ENCODE measurements at regions not wholly inside any gene's neighbourhood (a gene's known extent, or its start where the extent isn't known, plus 50 kb on each side); places are given as distances from the start of the nearest gene placed in this dataset.

- H3K27me3 ChIP-seq (ENCODE audit: control insufficient read depth, extremely low read depth, insufficient read depth, low read length), result no peaks in the 10 kb centered on the region
- dilution Hi-C loops (cut with MboI; ENCODE audit: extremely low pct_ligation_motif_present, low sequenced_read_pairs), result no loop called here
- FAIRE-seq, result no peak
These were observed 262.6 kb upstream of the NAALADL2 start for GRCh38 chr3:174596447-174596982.

DNA sequence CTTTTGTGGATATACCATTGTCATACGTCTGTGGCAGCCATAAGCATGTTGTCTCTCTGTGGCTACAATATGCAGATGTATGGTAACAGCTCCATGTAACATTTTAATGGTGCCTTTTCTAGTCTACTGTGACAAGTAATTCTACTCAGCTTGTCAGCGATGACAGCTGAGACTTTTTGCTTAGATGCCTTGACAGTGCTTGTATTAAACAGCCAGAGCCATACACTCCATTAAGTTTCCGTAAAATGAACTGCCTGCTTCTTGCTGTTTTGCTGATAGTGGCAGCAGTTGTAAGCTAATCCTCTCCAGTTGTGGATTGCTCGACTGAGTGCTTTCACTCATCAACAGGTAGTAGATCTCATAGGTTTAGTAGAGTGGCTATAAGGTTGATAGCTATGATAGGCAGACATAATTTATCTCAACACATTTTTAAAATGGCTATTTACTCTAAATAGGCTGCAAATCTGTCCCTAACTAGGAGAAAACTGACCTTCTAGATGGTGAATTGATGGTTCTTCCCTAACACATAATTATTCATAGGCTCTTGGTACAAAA lies 260.2 kb upstream of the NAALADL2 start:
- H2AFZ ChIP-seq (ENCODE audit: control insufficient read depth, low read length), result no peak overlapping the region
- no peaks in the 10 kb centered on the region for H4K20me1 ChIP-seq (ENCODE audit: control insufficient read depth, extremely low read depth, insufficient read depth, low read length)
- dilution Hi-C loops (cut with MboI; ENCODE audit: extremely low pct_ligation_motif_present, low sequenced_read_pairs), result no loop called here
- DNase-seq (ENCODE audit: low read depth, low spot score), result no peak
- H3K27ac ChIP-seq (ENCODE audit: control insufficient read depth, insufficient read depth, low read length), result no peak overlapping the region
- no peaks in the 10 kb centered on the region for H3K9me3 ChIP-seq (ENCODE audit: control insufficient read depth, low read depth, low read length)
- H3K9ac ChIP-seq (ENCODE audit: control insufficient read depth, extremely low read depth, insufficient read depth, low read length), result no peak overlapping the region
- no peaks in the 10 kb centered on the region for H3K79me2 ChIP-seq (ENCODE audit: control insufficient read depth, insufficient read depth, low read length)
- H3K9me1 ChIP-seq (ENCODE audit: control insufficient read depth, extremely low read depth, insufficient read depth, low read length), result no peaks in the 10 kb centered on the region
- no peak overlapping the region for H3K4me3 ChIP-seq (ENCODE audit: control insufficient read depth in 2 of 3, extremely low read depth in 1 of 3, insufficient read depth in 2 of 3, low read depth in 1 of 3, low read length in 3 of 3)
- FAIRE-seq, result no peak
- no peaks in the 10 kb centered on the region for H3K27me3 ChIP-seq (ENCODE audit: control insufficient read depth, extremely low read depth, insufficient read depth, low read length)
- TF ChIP-seq, protein P1, sequence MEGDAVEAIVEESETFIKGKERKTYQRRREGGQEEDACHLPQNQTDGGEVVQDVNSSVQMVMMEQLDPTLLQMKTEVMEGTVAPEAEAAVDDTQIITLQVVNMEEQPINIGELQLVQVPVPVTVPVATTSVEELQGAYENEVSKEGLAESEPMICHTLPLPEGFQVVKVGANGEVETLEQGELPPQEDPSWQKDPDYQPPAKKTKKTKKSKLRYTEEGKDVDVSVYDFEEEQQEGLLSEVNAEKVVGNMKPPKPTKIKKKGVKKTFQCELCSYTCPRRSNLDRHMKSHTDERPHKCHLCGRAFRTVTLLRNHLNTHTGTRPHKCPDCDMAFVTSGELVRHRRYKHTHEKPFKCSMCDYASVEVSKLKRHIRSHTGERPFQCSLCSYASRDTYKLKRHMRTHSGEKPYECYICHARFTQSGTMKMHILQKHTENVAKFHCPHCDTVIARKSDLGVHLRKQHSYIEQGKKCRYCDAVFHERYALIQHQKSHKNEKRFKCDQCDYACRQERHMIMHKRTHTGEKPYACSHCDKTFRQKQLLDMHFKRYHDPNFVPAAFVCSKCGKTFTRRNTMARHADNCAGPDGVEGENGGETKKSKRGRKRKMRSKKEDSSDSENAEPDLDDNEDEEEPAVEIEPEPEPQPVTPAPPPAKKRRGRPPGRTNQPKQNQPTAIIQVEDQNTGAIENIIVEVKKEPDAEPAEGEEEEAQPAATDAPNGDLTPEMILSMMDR (optimal IDR thresholded peaks at IDR 0.05 in 1 of 3, IDR thresholded peaks at IDR 0.05 in 1 of 3, conservative IDR thresholded peaks at IDR 0.05 in 1 of 3; ENCODE audit: extremely low read depth in 1 of 3, insufficient read depth in 2 of 3, low read length in 3 of 3), result no peak
- TF ChIP-seq EZH2 (IDR thresholded peaks at IDR 0.05; ENCODE audit: low read length), result no peak
- H3K4me2 ChIP-seq (ENCODE audit: control insufficient read depth, extremely low read depth, insufficient read depth, low read depth, low read length), result no peak overlapping the region
- no peaks in the 10 kb centered on the region for H3K36me3 ChIP-seq (ENCODE audit: control insufficient read depth in 2 of 2, extremely low read depth in 1 of 2, insufficient read depth in 2 of 2, low read length in 2 of 2)
- no peaks in the 10 kb centered on the region for H3K4me1 ChIP-seq (ENCODE audit: control insufficient read depth, extremely low read depth, insufficient read depth, low read length)

More at GRCh38 chr3:174596447-174596982, 262.6 kb upstream of the NAALADL2 start:
- H3K27ac ChIP-seq (ENCODE audit: control insufficient read depth, insufficient read depth, low read length), result no peak overlapping the region
- no peaks in the 10 kb centered on the region for H3K36me3 ChIP-seq (ENCODE audit: control insufficient read depth in 2 of 2, extremely low read depth in 1 of 2, insufficient read depth in 2 of 2, low read length in 2 of 2)
- no peak overlapping the region for H3K4me3 ChIP-seq (ENCODE audit: control insufficient read depth in 2 of 3, extremely low read depth in 1 of 3, insufficient read depth in 2 of 3, low read depth in 1 of 3, low read length in 3 of 3)
- no peak for TF ChIP-seq EZH2 (IDR thresholded peaks at IDR 0.05; ENCODE audit: low read length)
- TF ChIP-seq, protein P1 (optimal IDR thresholded peaks at IDR 0.05 in 1 of 3, IDR thresholded peaks at IDR 0.05 in 1 of 3, conservative IDR thresholded peaks at IDR 0.05 in 1 of 3; ENCODE audit: extremely low read depth in 1 of 3, insufficient read depth in 2 of 3, low read length in 3 of 3), result no peak
- H3K9ac ChIP-seq (ENCODE audit: control insufficient read depth, extremely low read depth, insufficient read depth, low read length), result no peak overlapping the region
- no peak overlapping the region for H2AFZ ChIP-seq (ENCODE audit: control insufficient read depth, low read length)
- H3K9me3 ChIP-seq (ENCODE audit: control insufficient read depth, low read depth, low read length), result no peaks in the 10 kb centered on the region
- no peaks in the 10 kb centered on the region for H3K9me1 ChIP-seq (ENCODE audit: control insufficient read depth, extremely low read depth, insufficient read depth, low read length)
- H3K79me2 ChIP-seq (ENCODE audit: control insufficient read depth, insufficient read depth, low read length), result no peaks in the 10 kb centered on the region
- no peaks in the 10 kb centered on the region for H4K20me1 ChIP-seq (ENCODE audit: control insufficient read depth, extremely low read depth, insufficient read depth, low read length)
- H3K4me2 ChIP-seq (ENCODE audit: control insufficient read depth, extremely low read depth, insufficient read depth, low read depth, low read length), result no peak overlapping the region
- no peak for DNase-seq (ENCODE audit: low read depth, low spot score)
- no peaks in the 10 kb centered on the region for H3K4me1 ChIP-seq (ENCODE audit: control insufficient read depth, extremely low read depth, insufficient read depth, low read length)

All from keratinocyte (primary cell).